ENCODE measurements at regions not wholly inside any gene's neighbourhood (a gene's known extent, or its start where the extent isn't known, plus 50 kb on each side); places are given as distances from the start of the nearest gene placed in this dataset.

DNA sequence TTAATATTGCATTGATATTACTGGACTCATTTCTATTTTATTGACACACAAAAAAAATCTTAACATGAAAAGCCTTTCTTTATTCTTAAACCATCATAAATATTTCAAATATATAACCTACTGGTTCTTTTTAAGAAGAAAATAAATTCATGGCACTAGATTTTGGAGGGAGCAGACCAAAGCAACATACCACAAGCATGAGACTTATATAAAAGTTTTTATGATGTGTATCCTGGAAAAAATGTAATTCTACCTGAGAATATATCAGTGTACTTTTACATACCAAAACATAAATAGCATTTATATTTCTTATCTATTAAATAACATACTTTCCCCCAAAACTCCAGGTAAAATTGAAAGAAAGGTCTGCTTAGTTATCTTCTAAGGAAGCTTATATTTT is 508.2 kb upstream of the SEMA3D start:
- no peaks in the 10 kb centered on the region for H3K27me3 ChIP-seq
- no peaks in the 10 kb centered on the region for H3K4me1 ChIP-seq
- intact Hi-C loops (cut with DNase I), result no loop called here
- H3K9me3 ChIP-seq, result no peaks in the 10 kb centered on the region
- H3K4me3 ChIP-seq, result no peak overlapping the region
- H3K27ac ChIP-seq (replicated peaks in 1 of 4), result no peak overlapping the region
- H3K36me3 ChIP-seq, result no peaks in the 10 kb centered on the region
- no peak for TF ChIP-seq EP300 (IDR thresholded peaks at IDR 0.05)
- no peak for TF ChIP-seq POLR2AphosphoS5 (IDR thresholded peaks at IDR 0.05)
- TF ChIP-seq, protein P1, sequence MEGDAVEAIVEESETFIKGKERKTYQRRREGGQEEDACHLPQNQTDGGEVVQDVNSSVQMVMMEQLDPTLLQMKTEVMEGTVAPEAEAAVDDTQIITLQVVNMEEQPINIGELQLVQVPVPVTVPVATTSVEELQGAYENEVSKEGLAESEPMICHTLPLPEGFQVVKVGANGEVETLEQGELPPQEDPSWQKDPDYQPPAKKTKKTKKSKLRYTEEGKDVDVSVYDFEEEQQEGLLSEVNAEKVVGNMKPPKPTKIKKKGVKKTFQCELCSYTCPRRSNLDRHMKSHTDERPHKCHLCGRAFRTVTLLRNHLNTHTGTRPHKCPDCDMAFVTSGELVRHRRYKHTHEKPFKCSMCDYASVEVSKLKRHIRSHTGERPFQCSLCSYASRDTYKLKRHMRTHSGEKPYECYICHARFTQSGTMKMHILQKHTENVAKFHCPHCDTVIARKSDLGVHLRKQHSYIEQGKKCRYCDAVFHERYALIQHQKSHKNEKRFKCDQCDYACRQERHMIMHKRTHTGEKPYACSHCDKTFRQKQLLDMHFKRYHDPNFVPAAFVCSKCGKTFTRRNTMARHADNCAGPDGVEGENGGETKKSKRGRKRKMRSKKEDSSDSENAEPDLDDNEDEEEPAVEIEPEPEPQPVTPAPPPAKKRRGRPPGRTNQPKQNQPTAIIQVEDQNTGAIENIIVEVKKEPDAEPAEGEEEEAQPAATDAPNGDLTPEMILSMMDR (IDR thresholded peaks at IDR 0.05), result no peak
- no peak for TF ChIP-seq POLR2A (IDR thresholded peaks at IDR 0.05; ENCODE audit: low read depth)
- no peak for DNase-seq (ENCODE audit: extremely low spot score)

DNA sequence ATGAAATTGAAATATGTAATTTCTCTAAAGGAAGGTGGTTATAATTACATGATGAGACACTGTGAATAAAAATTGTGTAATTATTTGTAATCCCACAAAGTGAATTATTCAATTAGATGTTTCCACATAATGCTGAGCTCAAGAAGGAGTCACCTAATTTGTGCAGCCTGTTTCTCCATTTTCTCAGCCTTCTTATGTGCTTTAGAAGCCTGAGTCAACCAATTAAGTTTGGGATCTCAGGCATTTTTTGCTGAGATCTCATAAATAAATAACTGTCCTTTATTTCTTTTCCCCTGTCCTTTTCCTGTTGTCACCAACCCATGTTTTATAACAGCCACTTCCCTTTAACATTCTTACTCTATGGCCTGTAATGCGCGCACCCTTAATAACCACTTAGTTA is 506.5 kb upstream of the SEMA3D start:
- DNase-seq (ENCODE audit: extremely low spot score), result no peak
- intact Hi-C loops (cut with DNase I), result no loop called here
- Histone ChIP-seq H3K27ac (replicated peaks in 1 of 4) (no peak overlapping the region), H3K9me3 (no peaks in the 10 kb centered on the region), H3K4me1 (no peaks in the 10 kb centered on the region), H3K27me3 (no peaks in the 10 kb centered on the region), H3K4me3 (no peak overlapping the region), H3K36me3 (no peaks in the 10 kb centered on the region)
- TF ChIP-seq POLR2A (IDR thresholded peaks at IDR 0.05; ENCODE audit: low read depth) (no peak), EP300 (IDR thresholded peaks at IDR 0.05) (no peak), POLR2AphosphoS5 (IDR thresholded peaks at IDR 0.05) (no peak)
- TF ChIP-seq, protein P1 (IDR thresholded peaks at IDR 0.05), result no peak
- 99% methylated on average over 2 of the region's 2 CpGs for WGBS

DNA sequence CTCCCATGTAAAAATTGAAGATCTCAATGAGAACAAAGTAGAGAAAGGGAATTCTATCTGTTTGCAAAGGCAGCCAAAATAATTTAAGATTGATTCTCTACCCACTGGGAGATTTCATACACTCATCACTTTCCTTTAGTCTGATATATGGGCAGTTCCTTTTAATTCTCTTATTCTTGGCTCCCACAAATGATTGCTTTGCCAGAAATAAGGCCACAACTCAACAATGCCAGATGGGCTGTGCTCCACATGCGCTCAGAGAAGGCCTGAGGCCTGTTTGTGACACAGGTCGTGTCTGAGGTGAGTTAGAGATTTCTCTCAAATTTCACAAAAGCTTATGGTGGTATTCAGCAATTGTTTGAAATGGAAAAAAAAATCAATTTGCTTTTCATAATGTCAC is 501.9 kb upstream of the SEMA3D start:
- Histone ChIP-seq H3K4me3 (no peak overlapping the region), H3K36me3 (no peaks in the 10 kb centered on the region), H3K4me1 (no peaks in the 10 kb centered on the region), H3K9me3 (no peaks in the 10 kb centered on the region), H3K27me3 (no peaks in the 10 kb centered on the region), H3K27ac (replicated peaks in 1 of 4) (no peak overlapping the region)
- intact Hi-C loops (cut with DNase I), result no loop called here
- WGBS, result 75% methylated on average over 2 of the region's 2 CpGs
- DNase-seq (ENCODE audit: extremely low spot score), result no peak
- TF ChIP-seq EP300 (IDR thresholded peaks at IDR 0.05) (no peak), POLR2AphosphoS5 (IDR thresholded peaks at IDR 0.05) (no peak), POLR2A (IDR thresholded peaks at IDR 0.05; ENCODE audit: low read depth) (no peak)
- TF ChIP-seq, protein P1 (IDR thresholded peaks at IDR 0.05), result no peak

DNA sequence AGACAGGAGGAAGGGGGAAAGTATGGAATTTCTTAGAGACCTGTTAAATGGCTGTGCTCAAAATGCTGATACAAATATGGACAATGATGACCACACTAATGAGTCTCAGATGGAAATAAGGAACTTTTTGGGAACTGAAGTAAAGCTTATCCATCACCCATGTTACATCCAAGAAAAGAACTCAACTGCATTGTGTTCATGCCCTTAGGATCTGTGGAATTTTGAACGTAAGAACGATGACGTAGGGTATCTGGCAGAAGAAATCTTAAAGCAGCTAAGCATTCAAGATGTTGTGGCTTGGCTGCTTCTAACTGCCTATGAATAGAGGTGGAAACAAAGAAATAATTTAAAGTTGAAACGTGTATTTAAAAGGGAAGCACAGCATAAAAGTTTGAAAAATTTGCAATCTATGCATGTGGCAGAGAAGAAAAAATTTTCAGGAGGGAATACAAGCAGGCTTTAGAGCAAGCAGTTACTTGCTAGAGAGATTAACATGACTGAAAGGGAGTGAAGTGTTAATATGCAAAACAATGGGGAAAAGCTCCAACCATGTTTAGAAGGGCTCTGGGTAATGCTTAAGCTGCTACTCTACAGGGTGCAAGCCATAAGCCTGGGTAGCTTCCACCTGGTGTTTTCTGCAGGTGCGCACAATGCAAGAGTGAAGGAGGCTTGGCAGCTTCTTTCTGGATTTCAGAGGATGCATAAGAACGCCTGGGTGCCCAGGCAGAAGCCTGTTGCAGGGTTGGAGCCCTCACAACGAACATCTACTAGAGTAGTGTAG is 499.7 kb upstream of the SEMA3D start:
- Histone ChIP-seq H3K36me3 (no peaks in the 10 kb centered on the region), H3K27me3 (no peaks in the 10 kb centered on the region), H3K4me3 (no peak overlapping the region), H3K27ac (replicated peaks in 1 of 4) (no peak overlapping the region), H3K4me1 (no peaks in the 10 kb centered on the region), H3K9me3 (no peaks in the 10 kb centered on the region)
- intact Hi-C loops (cut with DNase I), result no loop called here
- DNase-seq (ENCODE audit: extremely low spot score), result no peak
- 84% methylated on average over 7 of the region's 7 CpGs for WGBS
- TF ChIP-seq EP300 (IDR thresholded peaks at IDR 0.05) (no peak), POLR2AphosphoS5 (IDR thresholded peaks at IDR 0.05) (no peak), POLR2A (IDR thresholded peaks at IDR 0.05; ENCODE audit: low read depth) (no peak)
- TF ChIP-seq, protein P1 (IDR thresholded peaks at IDR 0.05), result no peak

DNA sequence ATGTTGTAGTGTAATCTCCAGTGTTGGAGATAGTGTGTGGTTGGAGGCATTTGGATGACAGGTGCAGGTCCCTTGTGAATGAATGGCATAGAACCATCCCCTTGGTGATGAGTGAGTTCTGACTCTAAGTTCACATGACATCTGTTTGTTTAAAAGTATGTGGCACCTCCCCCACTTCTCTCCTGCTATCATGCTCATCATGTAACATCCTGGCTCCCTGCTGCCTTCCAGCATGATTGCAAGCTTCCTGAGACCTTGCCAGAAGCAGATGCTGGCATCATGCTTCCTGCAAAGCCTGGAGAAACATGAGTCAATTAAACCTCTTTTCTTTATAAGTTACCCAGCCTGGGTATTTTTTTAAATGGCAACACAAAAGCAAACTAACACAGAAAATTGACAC is 499.0 kb upstream of the SEMA3D start:
- H3K4me3 ChIP-seq, result no peak overlapping the region
- TF ChIP-seq POLR2AphosphoS5 (IDR thresholded peaks at IDR 0.05), result no peak
- no peak for TF ChIP-seq POLR2A (IDR thresholded peaks at IDR 0.05; ENCODE audit: low read depth)
- TF ChIP-seq EP300 (IDR thresholded peaks at IDR 0.05), result no peak
- TF ChIP-seq, protein P1 (IDR thresholded peaks at IDR 0.05), result no peak
- no peaks in the 10 kb centered on the region for H3K9me3 ChIP-seq
- intact Hi-C loops (cut with DNase I), result no loop called here
- H3K27ac ChIP-seq (replicated peaks in 1 of 4), result no peak overlapping the region
- no peaks in the 10 kb centered on the region for H3K4me1 ChIP-seq
- no peaks in the 10 kb centered on the region for H3K27me3 ChIP-seq
- no peaks in the 10 kb centered on the region for H3K36me3 ChIP-seq
- no peak for DNase-seq (ENCODE audit: extremely low spot score)

Data from esophagus muscularis mucosa (tissue), 4 donors.